B cell (primary cell): ENCODE measurements at regions not wholly inside any gene's neighbourhood (a gene's known extent, or its start where the extent isn't known, plus 50 kb on each side); places are given as distances from the start of the nearest gene placed in this dataset.

Experiments
- ATAC-seq: fragments of 200-7000 bp; cut with Tn5 transposase; one replicate; pipeline ENCODE4 v1.10.0; 2021; ENCODE audit warnings: low read depth, mild to moderate bottlenecking, moderate number of reproducible peaks, moderate library complexity
- CTCF ChIA-PET: fragments of 350-600 bp; sonication (Branson Sonifier 250); formaldehyde crosslinking; loops from one replicate; lab custom pipeline; 2021; ENCODE audit warnings: antibody characterized with exemption, inconsistent platforms; lab: Charles Lee
- POLR2A ChIA-PET: fragments of 350-600 bp; sonication (Branson Sonifier 250); formaldehyde crosslinking; loops from one replicate; lab custom pipeline; 2021; ENCODE audit warnings: antibody characterized with exemption; lab: Charles Lee
- DNase-seq: peaks from one replicate; pipeline ENCODE4 v3.0.0; 2013
- H2AFZ ChIP-seq: 2 replicates; pipeline ENCODE4 v1.6.1; 2012; ENCODE audit warnings: mild to moderate bottlenecking, low read depth, low read length; ENCODE audit not compliant: insufficient read depth, poor library complexity, severe bottlenecking
- H3K27ac ChIP-seq, 2 donors: 1 replicate in 1 of 2; 2 replicates in 1 of 2; pipeline ENCODE4 v1.5.1; 2012 to 2013; ENCODE audit warnings: low read length in 2 of 2, mild to moderate bottlenecking in 2 of 2, moderate library complexity in 1 of 2
- H3K27me3 ChIP-seq, 4 experiments: fragments of 200-600 bp in 1 of 4; sonication (generic) in 1 of 4; replicated peaks in 1 of 4; 1 replicate in 2 of 4; 2 replicates in 2 of 4; pipeline versions ENCODE4 v1.6.1 to v1.7.0; 2013 to 2016; ENCODE audit warnings: low read length in 3 of 4, mild to moderate bottlenecking in 2 of 4, mixed read lengths in 1 of 4, moderate library complexity in 1 of 4; ENCODE audit not compliant: insufficient read depth in 4 of 4, control insufficient read depth in 3 of 4; ENCODE audit errors: control extremely low read depth in 1 of 4
- H3K36me3 ChIP-seq, 2 experiments: replicated peaks in 1 of 2; 1 replicate in 1 of 2; 2 replicates in 1 of 2; pipeline versions ENCODE4 v1.6.1 to v1.7.1; 2013; ENCODE audit warnings: low read length in 1 of 2; ENCODE audit not compliant: insufficient read depth in 2 of 2, control insufficient read depth in 1 of 2; ENCODE audit errors: control extremely low read depth in 1 of 2, extremely low read depth in 1 of 2
- H3K4me1 ChIP-seq, 2 donors: fragments of 200-600 bp in 1 of 2; sonication (generic) in 1 of 2; 1 replicate in 1 of 2; 2 replicates in 1 of 2; pipeline versions ENCODE4 v1.5.1 to v1.6.1; 2013 to 2017; ENCODE audit warnings: low read length in 2 of 2; ENCODE audit not compliant: control insufficient read depth in 2 of 2, insufficient read depth in 2 of 2
- H3K4me2 ChIP-seq: replicated peaks from 2 replicates; pipeline ENCODE3; 2012; ENCODE audit warnings: mild to moderate bottlenecking, low read depth, low read length; ENCODE audit not compliant: poor library complexity, severe bottlenecking
- H3K4me3 ChIP-seq, 5 experiments: fragments of 200-600 bp in 1 of 5; sonication (generic) in 1 of 5; 1 replicate in 3 of 5; 2 replicates in 2 of 5; pipeline versions ENCODE4 v1.5.1 to v1.7.0; 2011 to 2016; ENCODE audit warnings: low read length in 4 of 5, mild to moderate bottlenecking in 4 of 5, low read depth in 2 of 5, control low read depth in 1 of 5, moderate library complexity in 1 of 5; ENCODE audit not compliant: insufficient read depth in 1 of 5; ENCODE audit errors: control extremely low read depth in 1 of 5, extremely low read depth in 1 of 5
- H3K79me2 ChIP-seq: fragments of 200-600 bp; sonication (generic); one replicate; pipeline ENCODE4 v1.6.0; 2016; ENCODE audit warnings: low read length; ENCODE audit not compliant: control insufficient read depth, insufficient read depth
- H3K9ac ChIP-seq: fragments of 200-600 bp; sonication (generic); 2 replicates; pipeline ENCODE4 v1.6.1; 2017; ENCODE audit warnings: mild to moderate bottlenecking, low read length, moderate library complexity
- H3K9me3 ChIP-seq, 3 donors: one replicate each; pipeline versions ENCODE4 v1.6.1 to v1.7.1; 2013; ENCODE audit warnings: low read length in 2 of 3; ENCODE audit not compliant: control insufficient read depth in 2 of 3, insufficient read depth in 1 of 3; ENCODE audit errors: control extremely low read depth in 1 of 3
- H4K20me1 ChIP-seq: 2 replicates; pipeline ENCODE4 v1.6.0; 2012; ENCODE audit warnings: mild to moderate bottlenecking, low read length; ENCODE audit not compliant: insufficient read depth, control insufficient read depth, poor library complexity, severe bottlenecking
- H3K27ac Mint-ChIP-seq: one replicate; pipeline ENCODE4 v1.8.0; 2021; ENCODE audit warnings: mixed read lengths
- H3K27me3 Mint-ChIP-seq: one replicate; pipeline ENCODE4 v1.8.0; 2021; ENCODE audit warnings: mixed read lengths
- H3K4me1 Mint-ChIP-seq: one replicate; pipeline ENCODE4 v1.8.0; 2021; ENCODE audit warnings: mixed read lengths
- H3K4me3 Mint-ChIP-seq: one replicate; pipeline ENCODE4 v1.8.0; 2021; ENCODE audit warnings: mixed read lengths
- H3K9me3 Mint-ChIP-seq: one replicate; pipeline ENCODE4 v1.8.0; 2022; ENCODE audit warnings: mixed read lengths; ENCODE audit not compliant: insufficient read depth
- CTCF ChIP-seq: fragments of 200-600 bp; IDR thresholded peaks from one replicate; pipeline ENCODE4 v1.8.0; 2022; ENCODE audit warnings: antibody characterized with exemption, mild to moderate bottlenecking
- EZH2 ChIP-seq: IDR thresholded peaks from 2 replicates; pipeline ENCODE4 v1.6.1; 2012; ENCODE audit warnings: borderline replicate concordance, low read depth, mild to moderate bottlenecking, moderate library complexity, low read length; ENCODE audit not compliant: insufficient read depth, poor library complexity, severe bottlenecking
- WGBS: methylation state at CpG from one replicate; pipeline ENCODE4 v1.1.5; 2013; ENCODE audit warnings: missing lambda C conversion rate; ENCODE audit not compliant: insufficient coverage; 5-methylcytosine and 5-hydroxymethylcytosine counted together
- intact Hi-C: fragments of 100-400 bp; cut with micrococcal nuclease; formaldehyde crosslinking; loops from one replicate; pipeline ENCODE4 v1.10.0; 2022

GRCh38 chr4:95638920-95639501 lies 90.2 kb upstream of the UNC5C start:
- DNase-seq: no peak
- Mint-ChIP-seq H3K27me3 (no peaks in the 10 kb centered on the region), H3K4me3 (no peak overlapping the region), H3K27ac (no peak overlapping the region), H3K9me3 (no peaks in the 10 kb centered on the region), H3K4me1 (no peaks in the 10 kb centered on the region)
- no peak for TF ChIP-seq EZH2
- TF ChIP-seq CTCF: no peak
- no peak for ATAC-seq
- intact Hi-C loops: no loop called here
- H3K4me1 ChIP-seq: no peaks in the 10 kb centered on the region
- no peak overlapping the region for H3K4me3 ChIP-seq
- no peaks in the 10 kb centered on the region for H4K20me1 ChIP-seq
- no peak overlapping the region for H3K4me2 ChIP-seq
- POLR2A ChIA-PET: no interaction called here
- no peaks in the 10 kb centered on the region for H3K27me3 ChIP-seq
- H2AFZ ChIP-seq: no peak overlapping the region
- no peaks in the 10 kb centered on the region for H3K36me3 ChIP-seq
- WGBS: no CpG with 5 or more reads among the region's 5 CpGs
- H3K27ac ChIP-seq: no peak overlapping the region
- CTCF ChIA-PET: no interaction called here
- H3K9ac ChIP-seq: no peak overlapping the region
- no peaks in the 10 kb centered on the region for H3K79me2 ChIP-seq
- no peaks in the 10 kb centered on the region for H3K9me3 ChIP-seq

GRCh38 chr4:95637043-95637600 lies 88.3 kb upstream of the UNC5C start:
- Histone ChIP-seq H3K9ac (no peak overlapping the region), H2AFZ (no peak overlapping the region), H3K4me1 (no peaks in the 10 kb centered on the region), H3K36me3 (no peaks in the 10 kb centered on the region), H3K4me2 (no peak overlapping the region), H3K4me3 (no peak overlapping the region), H3K9me3 (no peaks in the 10 kb centered on the region), H3K27ac (no peak overlapping the region), H3K79me2 (no peaks in the 10 kb centered on the region), H3K27me3 (no peaks in the 10 kb centered on the region), H4K20me1 (no peaks in the 10 kb centered on the region)
- H3K4me3 Mint-ChIP-seq: no peak overlapping the region
- DNase-seq (no peak), ATAC-seq (no peak)
- intact Hi-C loops: no loop called here
- ChIA-PET CTCF (no interaction called here), POLR2A (no interaction called here)
- H3K27ac Mint-ChIP-seq: no peak overlapping the region
- TF ChIP-seq EZH2 (no peak), CTCF (no peak)
- 100% methylated on average over 1 of the region's 3 CpGs for WGBS
- no peaks in the 10 kb centered on the region for H3K4me1 Mint-ChIP-seq
- no peaks in the 10 kb centered on the region for H3K27me3 Mint-ChIP-seq
- H3K9me3 Mint-ChIP-seq: no peaks in the 10 kb centered on the region
